Thyroid gland (tissue), 4 donors: ENCODE measurements at regions not wholly inside any gene's neighbourhood (a gene's known extent, or its start where the extent isn't known, plus 50 kb on each side); places are given as distances from the start of the nearest gene placed in this dataset.

ENCODE experiments used
- POLR2A ChIP-seq, 2 donors: fragments of 450-650 bp; IDR thresholded peaks; one replicate each; pipeline ENCODE4 v1.6.1; 2017; ENCODE audit warnings: antibody characterized with exemption in 2 of 2, mild to moderate bottlenecking in 2 of 2, moderate library complexity in 1 of 2
- TF ChIP-seq, protein P1 (sequence below), 6 experiments: fragments of 200-600 bp in 3 of 6; fragments of 450-650 bp in 3 of 6; sonication (generic) in 3 of 6; IDR thresholded peaks; one replicate each; pipeline ENCODE4 v1.5.1; 2016 to 2019; ENCODE audit warnings: antibody characterized with exemption in 6 of 6, mild to moderate bottlenecking in 2 of 6, inconsistent platforms in 1 of 6, moderate library complexity in 1 of 6

DNA sequence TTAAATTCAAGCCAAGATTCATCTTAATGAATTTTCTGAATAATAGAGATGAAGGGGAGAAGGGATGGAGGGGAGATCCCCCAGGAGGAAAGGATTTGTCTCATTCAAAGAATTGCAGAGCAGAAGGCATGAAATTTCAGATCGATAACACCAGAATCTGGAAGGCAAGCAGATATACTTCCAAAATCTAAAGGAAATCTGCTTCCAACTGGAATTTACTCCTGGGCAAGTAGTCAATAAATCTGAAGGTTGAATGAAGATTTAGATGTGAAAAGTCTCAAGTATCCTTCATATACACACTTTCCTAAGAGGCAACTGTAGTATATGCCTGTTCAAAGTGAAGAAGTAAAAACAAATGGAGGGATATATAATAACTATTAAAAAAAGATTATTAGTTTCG is 1190.8 kb upstream of the CELF4 start:
- TF ChIP-seq POLR2A (IDR thresholded peaks at IDR 0.05) = no peak
- TF ChIP-seq, protein P1, sequence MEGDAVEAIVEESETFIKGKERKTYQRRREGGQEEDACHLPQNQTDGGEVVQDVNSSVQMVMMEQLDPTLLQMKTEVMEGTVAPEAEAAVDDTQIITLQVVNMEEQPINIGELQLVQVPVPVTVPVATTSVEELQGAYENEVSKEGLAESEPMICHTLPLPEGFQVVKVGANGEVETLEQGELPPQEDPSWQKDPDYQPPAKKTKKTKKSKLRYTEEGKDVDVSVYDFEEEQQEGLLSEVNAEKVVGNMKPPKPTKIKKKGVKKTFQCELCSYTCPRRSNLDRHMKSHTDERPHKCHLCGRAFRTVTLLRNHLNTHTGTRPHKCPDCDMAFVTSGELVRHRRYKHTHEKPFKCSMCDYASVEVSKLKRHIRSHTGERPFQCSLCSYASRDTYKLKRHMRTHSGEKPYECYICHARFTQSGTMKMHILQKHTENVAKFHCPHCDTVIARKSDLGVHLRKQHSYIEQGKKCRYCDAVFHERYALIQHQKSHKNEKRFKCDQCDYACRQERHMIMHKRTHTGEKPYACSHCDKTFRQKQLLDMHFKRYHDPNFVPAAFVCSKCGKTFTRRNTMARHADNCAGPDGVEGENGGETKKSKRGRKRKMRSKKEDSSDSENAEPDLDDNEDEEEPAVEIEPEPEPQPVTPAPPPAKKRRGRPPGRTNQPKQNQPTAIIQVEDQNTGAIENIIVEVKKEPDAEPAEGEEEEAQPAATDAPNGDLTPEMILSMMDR (IDR thresholded peaks at IDR 0.05) = no peak
